MM.1S (cell line): ENCODE measurements at regions not wholly inside any gene's neighbourhood (a gene's known extent, or its start where the extent isn't known, plus 50 kb on each side); places are given as distances from the start of the nearest gene placed in this dataset.

ENCODE experiments used
- EZH2 ChIP-seq: fragments of 300-600 bp; sonication (generic); optimal IDR thresholded peaks from 2 replicates; pipeline ENCODE3; 2017; ENCODE audit warnings: low read depth, mild to moderate bottlenecking, antibody characterized with exemption, low read length, mixed read lengths
- TF ChIP-seq, protein P1 (sequence below): fragments of 300-600 bp; sonication (generic); IDR thresholded peaks from 2 replicates; pipeline ENCODE4 v1.5.1; 2016; ENCODE audit warnings: antibody characterized with exemption, low read length, mixed read lengths

GRCh38 chr18:7414459-7414858, 152.7 kb upstream of the PTPRM start:
- TF ChIP-seq, protein P1, sequence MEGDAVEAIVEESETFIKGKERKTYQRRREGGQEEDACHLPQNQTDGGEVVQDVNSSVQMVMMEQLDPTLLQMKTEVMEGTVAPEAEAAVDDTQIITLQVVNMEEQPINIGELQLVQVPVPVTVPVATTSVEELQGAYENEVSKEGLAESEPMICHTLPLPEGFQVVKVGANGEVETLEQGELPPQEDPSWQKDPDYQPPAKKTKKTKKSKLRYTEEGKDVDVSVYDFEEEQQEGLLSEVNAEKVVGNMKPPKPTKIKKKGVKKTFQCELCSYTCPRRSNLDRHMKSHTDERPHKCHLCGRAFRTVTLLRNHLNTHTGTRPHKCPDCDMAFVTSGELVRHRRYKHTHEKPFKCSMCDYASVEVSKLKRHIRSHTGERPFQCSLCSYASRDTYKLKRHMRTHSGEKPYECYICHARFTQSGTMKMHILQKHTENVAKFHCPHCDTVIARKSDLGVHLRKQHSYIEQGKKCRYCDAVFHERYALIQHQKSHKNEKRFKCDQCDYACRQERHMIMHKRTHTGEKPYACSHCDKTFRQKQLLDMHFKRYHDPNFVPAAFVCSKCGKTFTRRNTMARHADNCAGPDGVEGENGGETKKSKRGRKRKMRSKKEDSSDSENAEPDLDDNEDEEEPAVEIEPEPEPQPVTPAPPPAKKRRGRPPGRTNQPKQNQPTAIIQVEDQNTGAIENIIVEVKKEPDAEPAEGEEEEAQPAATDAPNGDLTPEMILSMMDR: no peak
- TF ChIP-seq EZH2: no peak
